ENCODE measurements at regions not wholly inside any gene's neighbourhood (a gene's known extent, or its start where the extent isn't known, plus 50 kb on each side); places are given as distances from the start of the nearest gene placed in this dataset.

- Histone ChIP-seq H3K9me3 (replicated peaks) (no peaks in the 10 kb centered on the region), H3K27me3 (ENCODE audit: low read depth) (peaks cover 15% of the 10 kb centered on the region), H3K36me3 (no peaks in the 10 kb centered on the region), H3K27ac (replicated peaks) (no peak overlapping the region), H3K4me3 (no peak overlapping the region), H3K4me1 (peaks cover 16% of the 10 kb centered on the region)
- TF ChIP-seq CTCF (IDR thresholded peaks at IDR 0.05; ENCODE audit: borderline replicate concordance) = no peak
- DNase-seq = no peak
- intact Hi-C loops (cut with micrococcal nuclease) = no loop called here
These were observed 239.5 kb downstream of the MYCN start for GRCh38 chr2:16179701-16180416.

- peaks cover 10% of the 10 kb centered on the region for H3K27me3 ChIP-seq (ENCODE audit: low read depth)
- intact Hi-C loops (cut with micrococcal nuclease) = no loop called here
- no peaks in the 10 kb centered on the region for H3K9me3 ChIP-seq (replicated peaks)
- TF ChIP-seq CTCF (IDR thresholded peaks at IDR 0.05; ENCODE audit: borderline replicate concordance) = no peak
- H3K4me1 ChIP-seq = peaks cover 16% of the 10 kb centered on the region
- no peaks in the 10 kb centered on the region for H3K36me3 ChIP-seq
- DNase-seq = no peak
- no peak overlapping the region for H3K27ac ChIP-seq (replicated peaks)
- no peak overlapping the region for H3K4me3 ChIP-seq
These were observed 238.3 kb downstream of the MYCN start for GRCh38 chr2:16178551-16179130.

- H3K27ac ChIP-seq (replicated peaks) = no peak overlapping the region
- H3K9me3 ChIP-seq (replicated peaks) = no peaks in the 10 kb centered on the region
- H3K27me3 ChIP-seq (ENCODE audit: low read depth) = peaks cover 10% of the 10 kb centered on the region
- intact Hi-C loops (cut with micrococcal nuclease) = no loop called here
- no peak for TF ChIP-seq CTCF (IDR thresholded peaks at IDR 0.05; ENCODE audit: borderline replicate concordance)
- H3K4me3 ChIP-seq = no peak overlapping the region
- peaks cover 16% of the 10 kb centered on the region for H3K4me1 ChIP-seq
- no peak for DNase-seq
- H3K36me3 ChIP-seq = no peaks in the 10 kb centered on the region
These were observed 237.4 kb downstream of the MYCN start for GRCh38 chr2:16177671-16178180.

GRCh38 chr2:16176971-16177480 lies 236.7 kb downstream of the MYCN start:
- no peak for TF ChIP-seq CTCF (IDR thresholded peaks at IDR 0.05; ENCODE audit: borderline replicate concordance)
- H3K27me3 ChIP-seq (ENCODE audit: low read depth) = peaks cover 10% of the 10 kb centered on the region

GRCh38 chr2:16175247-16175825 lies 235.0 kb downstream of the MYCN start:
- no peak for DNase-seq
- Histone ChIP-seq H3K4me1 (peaks cover 9% of the 10 kb centered on the region), H3K27me3 (ENCODE audit: low read depth) (peaks cover 10% of the 10 kb centered on the region), H3K9me3 (replicated peaks) (no peaks in the 10 kb centered on the region), H3K27ac (replicated peaks) (no peak overlapping the region), H3K4me3 (no peak overlapping the region), H3K36me3 (no peaks in the 10 kb centered on the region)
- intact Hi-C loops (cut with micrococcal nuclease) = no loop called here
- TF ChIP-seq CTCF (IDR thresholded peaks at IDR 0.05; ENCODE audit: borderline replicate concordance) = no peak

More at GRCh38 chr2:16176971-16177480, 236.7 kb downstream of the MYCN start:
- no peak for DNase-seq
- H3K4me3 ChIP-seq = no peak overlapping the region
- no peaks in the 10 kb centered on the region for H3K9me3 ChIP-seq (replicated peaks)
- H3K4me1 ChIP-seq = peaks cover 16% of the 10 kb centered on the region
- H3K27ac ChIP-seq (replicated peaks) = no peak overlapping the region
- intact Hi-C loops (cut with micrococcal nuclease) = no loop called here
- no peaks in the 10 kb centered on the region for H3K36me3 ChIP-seq

Data from left ventricle myocardium inferior (tissue), 1 donor.